ENCODE measurements at regions not wholly inside any gene's neighbourhood (a gene's known extent, or its start where the extent isn't known, plus 50 kb on each side); places are given as distances from the start of the nearest gene placed in this dataset.

DNA sequence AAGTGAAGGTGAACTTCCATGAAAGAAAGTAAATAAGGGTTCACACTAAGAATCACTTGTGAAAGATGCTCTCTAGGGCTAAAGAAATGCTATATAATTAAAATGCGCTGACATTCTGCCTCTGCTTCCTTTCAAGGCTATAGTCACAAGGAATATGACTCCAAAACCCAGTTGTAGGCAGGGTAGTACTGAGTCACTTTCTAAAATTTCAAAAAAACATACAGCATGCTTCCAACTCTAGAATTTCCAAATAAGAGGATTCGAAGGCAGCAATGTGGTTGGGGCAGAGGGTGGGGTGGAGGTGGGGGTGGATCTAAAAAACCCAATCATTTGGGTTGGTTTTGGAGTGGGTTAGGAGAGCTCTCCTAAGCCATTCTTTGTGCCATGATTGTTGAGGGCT is 84.6 kb downstream of the HMHB1 start:
- ChIA-PET SMC1A (ENCODE audit: uncharacterized antibody, unreplicated experiment) (no interaction called here), CTCF (no interaction called here), POLR2A (no interaction called here), RAD21 (ENCODE audit: unreplicated experiment) (no interaction called here)
- intact Hi-C loops (cut with micrococcal nuclease; ENCODE audit: unreplicated experiment), result no loop called here
- no peaks in the 10 kb centered on the region for H3K36me3 ChIP-seq (ENCODE audit: control insufficient read depth in 2 of 2, insufficient read depth in 2 of 2, low read length in 1 of 2)
- in situ Hi-C loops (cut with MboI), result no loop called here
- ATAC-seq (no peak), DNase-seq (ENCODE audit: low read depth, low spot score) (no peak), FAIRE-seq (no peak)
- no peak overlapping the region for H2AFZ ChIP-seq (ENCODE audit: control insufficient read depth, low read depth, low read length)
- no peaks in the 10 kb centered on the region for H3K27me3 ChIP-seq (replicated peaks in 1 of 2; ENCODE audit: control insufficient read depth in 2 of 2, insufficient read depth in 2 of 2, low read length in 1 of 2)
- no peaks in the 10 kb centered on the region for H4K20me1 ChIP-seq (ENCODE audit: control insufficient read depth, insufficient read depth)
- WGBS (ENCODE audit: insufficient coverage, insufficient replicate concordance, low lambda C conversion rate, missing lambda C conversion rate), result 13% methylated on average over 2 of the region's 2 CpGs
- no TSS peak for BruUV-seq (replicated peaks)
- no peak overlapping the region for H3K27ac ChIP-seq (ENCODE audit: control insufficient read depth, insufficient read depth)
- TF ChIP-seq MYB (IDR thresholded peaks at IDR 0.05; ENCODE audit: borderline replicate concordance, low read depth, low read length) (no peak), CBFB (IDR thresholded peaks at IDR 0.05; ENCODE audit: low read depth) (no peak), ATF7 (IDR thresholded peaks at IDR 0.05; ENCODE audit: low read depth) (no peak), RB1 (IDR thresholded peaks at IDR 0.05; ENCODE audit: borderline replicate concordance) (no peak), IRF4 (IDR thresholded peaks at IDR 0.05; ENCODE audit: low read depth, low read length) (no peak), NFYB (IDR thresholded peaks at IDR 0.05; ENCODE audit: insufficient read depth, low read depth, low read length) (no peak), FOXK2 (IDR thresholded peaks at IDR 0.05) (no peak), NFYA (IDR thresholded peaks at IDR 0.05; ENCODE audit: borderline replicate concordance, low read depth, low read length) (no peak), RAD21 (IDR thresholded peaks at IDR 0.05; ENCODE audit: insufficient read depth, low read depth, low read length) (no peak), RUNX3 (IDR thresholded peaks at IDR 0.05; ENCODE audit: low read length) (no peak), HDGF (IDR thresholded peaks at IDR 0.05) (no peak), STAT1 (conservative IDR thresholded peaks at IDR 0.05) (no peak), ZNF24 (IDR thresholded peaks at IDR 0.05) (no peak), LARP7 (IDR thresholded peaks at IDR 0.05) (no peak)
- TF ChIP-seq, protein P1, sequence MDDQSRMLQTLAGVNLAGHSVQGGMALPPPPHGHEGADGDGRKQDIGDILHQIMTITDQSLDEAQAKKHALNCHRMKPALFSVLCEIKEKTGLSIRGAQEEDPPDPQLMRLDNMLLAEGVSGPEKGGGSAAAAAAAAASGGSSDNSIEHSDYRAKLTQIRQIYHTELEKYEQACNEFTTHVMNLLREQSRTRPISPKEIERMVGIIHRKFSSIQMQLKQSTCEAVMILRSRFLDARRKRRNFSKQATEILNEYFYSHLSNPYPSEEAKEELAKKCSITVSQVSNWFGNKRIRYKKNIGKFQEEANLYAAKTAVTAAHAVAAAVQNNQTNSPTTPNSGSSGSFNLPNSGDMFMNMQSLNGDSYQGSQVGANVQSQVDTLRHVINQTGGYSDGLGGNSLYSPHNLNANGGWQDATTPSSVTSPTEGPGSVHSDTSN (IDR thresholded peaks at IDR 0.05; ENCODE audit: insufficient replicate concordance, low read depth, low read length), result no peak
- TF ChIP-seq, protein P2, sequence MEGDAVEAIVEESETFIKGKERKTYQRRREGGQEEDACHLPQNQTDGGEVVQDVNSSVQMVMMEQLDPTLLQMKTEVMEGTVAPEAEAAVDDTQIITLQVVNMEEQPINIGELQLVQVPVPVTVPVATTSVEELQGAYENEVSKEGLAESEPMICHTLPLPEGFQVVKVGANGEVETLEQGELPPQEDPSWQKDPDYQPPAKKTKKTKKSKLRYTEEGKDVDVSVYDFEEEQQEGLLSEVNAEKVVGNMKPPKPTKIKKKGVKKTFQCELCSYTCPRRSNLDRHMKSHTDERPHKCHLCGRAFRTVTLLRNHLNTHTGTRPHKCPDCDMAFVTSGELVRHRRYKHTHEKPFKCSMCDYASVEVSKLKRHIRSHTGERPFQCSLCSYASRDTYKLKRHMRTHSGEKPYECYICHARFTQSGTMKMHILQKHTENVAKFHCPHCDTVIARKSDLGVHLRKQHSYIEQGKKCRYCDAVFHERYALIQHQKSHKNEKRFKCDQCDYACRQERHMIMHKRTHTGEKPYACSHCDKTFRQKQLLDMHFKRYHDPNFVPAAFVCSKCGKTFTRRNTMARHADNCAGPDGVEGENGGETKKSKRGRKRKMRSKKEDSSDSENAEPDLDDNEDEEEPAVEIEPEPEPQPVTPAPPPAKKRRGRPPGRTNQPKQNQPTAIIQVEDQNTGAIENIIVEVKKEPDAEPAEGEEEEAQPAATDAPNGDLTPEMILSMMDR (IDR thresholded peaks at IDR 0.05 in 2 of 3, conservative IDR thresholded peaks at IDR 0.05 in 1 of 3; ENCODE audit: control insufficient read depth in 2 of 3, extremely low read depth in 1 of 3, insufficient read depth in 1 of 3, low read depth in 3 of 3, low read length in 3 of 3), result no peak
- H3K79me2 ChIP-seq (ENCODE audit: control insufficient read depth, insufficient read depth, low read length), result no peaks in the 10 kb centered on the region
- H3K9ac ChIP-seq (ENCODE audit: control insufficient read depth, insufficient read depth, low read length), result no peak overlapping the region
- H3K4me1 ChIP-seq (ENCODE audit: control insufficient read depth, insufficient read depth, low read length), result no peaks in the 10 kb centered on the region
- no peak overlapping the region for H3K4me2 ChIP-seq (ENCODE audit: control insufficient read depth, insufficient read depth)
- no peaks in the 10 kb centered on the region for H3K9me3 ChIP-seq (replicated peaks; ENCODE audit: control insufficient read depth, insufficient read depth, low read length)
- H3K4me3 ChIP-seq, result no peak overlapping the region

All from GM12878 (cell line).